COLO668 (cell line): ENCODE measurements at regions not wholly inside any gene's neighbourhood (a gene's known extent, or its start where the extent isn't known, plus 50 kb on each side); places are given as distances from the start of the nearest gene placed in this dataset.
A peak's percentile ranks its signal among the peaks of the same experiment; 100 is the strongest.
"Not testable (repeated sequence)": the region's sequence is repeated elsewhere in the genome, so short reads cannot be mapped to it uniquely, and the experiment has no call there.

ENCODE experiments used
- DNase-seq: peaks from one replicate; lab custom pipeline; 2025; ENCODE audit not compliant: unreplicated experiment; lab: John Stamatoyannopoulos, UW

DNA sequence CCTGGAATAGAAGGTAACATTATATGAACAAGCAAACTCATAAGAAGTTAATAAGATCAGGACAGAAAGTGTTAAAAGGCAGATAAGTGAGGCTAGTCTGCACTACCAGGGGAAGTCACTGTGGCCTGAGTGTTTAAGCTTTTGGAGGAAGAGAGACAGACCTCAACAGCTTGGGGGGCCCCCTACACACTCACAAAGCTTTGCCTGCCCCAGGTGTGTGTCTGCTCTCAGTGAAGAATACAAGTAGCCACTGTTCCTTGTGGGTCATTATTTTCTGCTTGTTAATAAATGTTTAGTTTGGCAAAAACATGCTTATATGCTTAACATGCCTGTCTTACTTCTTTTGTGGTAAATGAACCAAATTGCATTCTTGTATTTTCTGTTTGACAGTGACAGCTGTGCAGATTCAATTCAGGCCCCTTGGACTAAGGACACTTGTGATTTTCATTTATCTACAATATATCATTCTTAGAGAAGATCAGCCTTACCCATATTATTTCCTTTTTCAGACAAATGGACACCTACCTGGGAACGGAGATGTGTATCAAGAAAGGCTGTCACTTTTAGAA, 50.7 kb upstream of the C12orf71 start:
- DNase-seq, result no peak

DNA sequence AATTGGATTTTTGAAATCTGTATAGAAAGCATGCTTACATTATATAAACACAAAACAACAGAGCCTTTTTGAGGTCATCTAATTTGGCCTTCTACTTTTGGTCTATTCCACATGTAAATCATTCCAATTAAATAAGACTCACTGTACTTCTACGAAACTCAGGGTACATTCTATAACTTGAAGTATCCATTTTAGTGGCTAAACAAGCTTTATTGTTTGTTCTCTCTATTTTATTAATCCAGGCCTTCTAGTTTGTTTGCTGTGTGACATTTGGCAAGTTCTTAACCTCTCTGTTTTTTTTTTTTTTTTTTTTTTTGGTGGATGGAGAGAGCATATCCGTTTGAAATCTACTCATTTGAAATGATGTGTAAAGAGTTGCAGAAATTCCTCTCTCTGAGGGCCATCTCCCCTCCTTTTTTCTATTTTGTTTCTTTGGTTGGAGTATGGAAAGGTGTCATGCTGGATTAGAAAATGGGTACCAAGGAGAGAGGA, 58.1 kb upstream of the C12orf71 start:
- no peak for DNase-seq

DNA sequence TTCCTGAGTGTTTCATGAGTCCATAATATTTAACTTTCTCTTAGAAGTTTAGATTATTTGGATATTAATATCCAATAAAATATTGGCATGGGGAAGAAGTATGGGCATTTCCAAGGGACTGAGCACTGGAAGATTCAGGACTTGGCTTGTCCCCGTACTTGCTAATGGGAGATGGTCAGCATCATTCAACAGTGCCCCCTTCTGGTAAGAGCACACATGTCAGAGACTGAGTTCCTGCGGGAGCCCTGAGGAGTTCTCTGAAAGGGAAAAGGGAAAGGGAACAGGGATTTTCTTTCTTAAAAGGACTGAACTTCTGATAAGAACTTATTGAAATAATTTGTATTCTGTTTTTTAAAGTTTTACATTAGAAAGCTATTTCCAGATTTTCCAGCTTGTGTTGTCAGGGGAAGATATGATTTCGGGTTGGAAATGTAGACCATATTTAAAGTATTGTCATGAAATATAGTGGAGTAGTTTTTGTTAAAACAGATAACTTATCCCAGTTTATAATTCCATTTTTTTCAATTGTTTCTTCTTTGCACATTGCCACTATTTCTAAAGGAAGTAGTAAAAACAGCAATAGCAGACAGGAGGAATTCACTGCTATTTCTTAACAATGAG, 59.8 kb upstream of the C12orf71 start:
- DNase-seq, result peak; percentile 32

DNA sequence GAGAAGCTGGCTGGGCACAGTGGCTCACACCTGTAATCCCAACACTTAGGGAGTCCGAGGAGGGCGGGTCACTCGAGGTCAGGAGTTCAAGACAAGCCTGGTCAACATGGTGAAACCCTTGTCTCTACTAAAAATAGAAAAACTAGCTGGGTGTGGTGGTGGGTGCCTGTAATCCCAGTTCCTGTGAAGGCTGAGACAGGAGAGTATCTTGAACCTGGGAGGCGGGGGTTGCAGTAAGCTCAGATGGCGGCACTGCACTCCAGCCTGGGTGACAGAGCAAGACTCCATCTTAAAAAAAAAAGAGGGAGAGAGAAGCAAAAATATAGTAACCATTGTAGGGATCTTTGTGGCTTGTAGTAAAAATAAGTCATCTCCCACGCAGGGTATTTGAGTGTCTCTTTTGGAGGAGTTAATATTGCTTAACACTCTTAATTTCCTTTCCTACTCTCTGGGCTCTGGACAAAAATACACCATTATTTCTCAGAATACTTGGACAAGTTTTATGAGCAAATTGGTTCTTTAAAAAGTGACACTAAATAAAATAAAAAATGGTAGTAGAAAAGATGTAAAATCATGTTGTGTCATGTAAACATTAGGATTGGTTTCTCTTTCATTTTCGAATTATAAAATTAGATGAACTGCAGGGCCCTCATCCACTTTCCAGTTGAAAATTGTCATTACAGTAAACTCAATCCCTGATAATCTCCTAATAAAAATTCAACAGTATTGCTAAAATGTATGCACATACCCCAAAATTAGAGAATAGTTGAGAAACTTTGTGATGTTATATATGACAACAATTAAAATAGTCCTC, 61.1 kb upstream of the C12orf71 start:
- no peak for DNase-seq

GRCh38 chr12:27145725-27146124, 63.3 kb upstream of the C12orf71 start:
- not testable (repeated sequence) for DNase-seq

GRCh38 chr12:27148373-27148772, 66.0 kb upstream of the C12orf71 start:
- no peak for DNase-seq

- no peak for DNase-seq
Observed at GRCh38 chr12:27148791-27149190, 66.4 kb upstream of the C12orf71 start.

DNA sequence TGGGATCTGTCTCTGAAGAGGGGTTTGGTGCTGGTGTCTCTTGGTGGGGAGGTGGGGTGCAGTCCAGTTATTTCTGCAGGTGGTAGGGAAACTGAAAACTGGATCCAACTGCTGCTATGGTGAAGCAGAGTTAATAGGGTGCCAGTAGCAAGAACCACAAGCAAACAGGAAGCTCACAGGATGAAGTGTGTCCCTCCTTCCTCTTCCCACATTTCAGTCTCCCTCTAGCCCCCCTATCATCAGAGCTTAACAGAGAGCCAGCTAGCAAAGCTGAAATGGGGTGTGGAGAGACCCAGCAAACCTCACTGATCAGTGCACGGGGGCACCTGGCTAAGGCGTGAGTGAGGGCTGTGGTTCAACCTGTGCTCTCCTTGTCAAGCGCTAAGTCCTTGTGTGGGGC, 69.1 kb upstream of the C12orf71 start:
- DNase-seq, result no peak

- no peak for DNase-seq
Observed at GRCh38 chr12:27158297-27158696, 75.9 kb upstream of the C12orf71 start.

DNA sequence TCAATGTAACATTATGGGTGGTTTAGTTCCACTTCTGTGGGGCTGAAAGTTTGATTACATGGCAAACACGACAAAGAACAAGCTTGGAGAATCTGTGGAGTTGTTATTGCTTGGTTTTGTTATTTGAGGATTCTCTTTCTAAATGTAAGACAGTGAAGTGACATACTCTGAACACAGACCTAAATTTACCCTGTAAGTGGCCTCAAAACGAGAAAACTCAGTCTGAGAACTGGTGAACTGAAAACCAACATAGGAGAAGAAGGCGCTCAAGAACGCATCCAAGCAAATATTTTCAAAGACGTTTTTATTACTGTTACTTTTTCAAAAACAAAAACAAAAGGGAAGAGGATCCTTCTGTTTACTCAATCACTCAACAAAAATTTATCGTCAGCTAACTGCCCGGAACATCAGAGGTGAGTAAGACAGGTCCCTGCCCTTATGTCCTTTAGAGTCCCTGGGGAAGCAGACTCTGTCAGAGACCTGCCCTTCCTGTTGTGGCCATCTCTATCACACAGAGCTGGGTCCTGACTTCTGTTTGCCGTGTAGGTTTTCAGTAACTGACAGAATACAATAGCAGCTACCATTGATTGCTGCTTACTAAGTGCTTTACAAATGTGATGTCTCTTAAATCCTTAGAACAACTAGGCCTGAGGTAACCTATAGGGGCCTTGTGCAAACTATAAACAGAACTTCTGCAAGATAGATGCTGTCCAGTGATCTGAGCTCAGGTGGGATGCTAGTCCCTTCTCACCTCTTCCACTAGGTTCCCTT, 79.3 kb upstream of the C12orf71 start:
- DNase-seq, result peak; percentile 5

- DNase-seq, result no peak
Observed at GRCh38 chr12:27162229-27162537, 79.8 kb upstream of the C12orf71 start.

DNA sequence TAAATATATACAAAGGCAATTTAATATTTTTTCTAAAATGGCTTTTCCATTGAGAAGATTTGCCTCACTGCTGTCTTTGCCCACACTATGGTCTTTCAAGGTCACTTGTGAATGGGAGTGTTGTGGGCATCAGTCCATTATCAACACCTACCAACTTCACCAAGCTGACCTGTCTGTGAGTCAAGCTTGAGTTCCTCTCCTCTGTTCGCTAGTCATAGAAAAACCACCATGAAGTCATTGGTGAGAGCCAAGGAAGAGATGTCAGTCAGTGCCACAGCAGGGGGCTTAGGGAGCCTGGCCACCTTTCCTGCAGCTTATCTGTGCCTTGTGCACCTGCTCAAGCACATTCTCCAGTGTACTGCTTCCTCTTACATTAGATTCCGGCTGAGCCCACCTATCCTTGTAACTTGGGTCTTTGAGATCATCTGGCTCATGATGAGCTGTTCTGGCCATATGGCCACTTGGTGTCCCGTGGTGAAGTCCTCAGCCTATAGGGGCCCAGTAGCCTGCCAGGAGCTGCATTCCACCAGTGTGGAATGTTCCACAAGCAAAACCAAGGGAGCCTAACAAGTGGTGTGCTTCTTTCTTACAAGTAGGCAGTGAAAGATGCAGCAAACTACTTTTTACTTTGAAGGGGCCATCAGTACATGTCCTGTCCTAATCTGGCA, 80.8 kb upstream of the C12orf71 start:
- no peak for DNase-seq

DNA sequence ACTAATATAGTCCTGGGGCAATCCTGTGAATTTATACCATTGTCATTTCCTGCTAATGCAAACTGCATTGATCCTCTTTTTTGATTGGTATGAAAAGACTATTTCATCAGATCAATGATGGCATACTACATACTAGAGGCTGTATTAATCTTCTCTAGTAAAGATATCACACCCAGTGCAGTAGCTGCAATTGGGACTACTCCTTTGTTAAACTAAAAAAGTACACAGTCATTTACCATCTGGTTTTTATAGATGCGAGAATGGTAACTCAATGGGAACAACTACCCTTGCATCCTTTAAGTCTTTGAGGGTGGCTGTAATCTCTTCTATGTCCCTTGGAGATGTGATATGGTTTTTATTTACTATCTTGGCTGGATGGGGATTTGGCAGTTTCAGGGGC, 80.2 kb upstream of the STK38L start:
- no peak for DNase-seq

DNA sequence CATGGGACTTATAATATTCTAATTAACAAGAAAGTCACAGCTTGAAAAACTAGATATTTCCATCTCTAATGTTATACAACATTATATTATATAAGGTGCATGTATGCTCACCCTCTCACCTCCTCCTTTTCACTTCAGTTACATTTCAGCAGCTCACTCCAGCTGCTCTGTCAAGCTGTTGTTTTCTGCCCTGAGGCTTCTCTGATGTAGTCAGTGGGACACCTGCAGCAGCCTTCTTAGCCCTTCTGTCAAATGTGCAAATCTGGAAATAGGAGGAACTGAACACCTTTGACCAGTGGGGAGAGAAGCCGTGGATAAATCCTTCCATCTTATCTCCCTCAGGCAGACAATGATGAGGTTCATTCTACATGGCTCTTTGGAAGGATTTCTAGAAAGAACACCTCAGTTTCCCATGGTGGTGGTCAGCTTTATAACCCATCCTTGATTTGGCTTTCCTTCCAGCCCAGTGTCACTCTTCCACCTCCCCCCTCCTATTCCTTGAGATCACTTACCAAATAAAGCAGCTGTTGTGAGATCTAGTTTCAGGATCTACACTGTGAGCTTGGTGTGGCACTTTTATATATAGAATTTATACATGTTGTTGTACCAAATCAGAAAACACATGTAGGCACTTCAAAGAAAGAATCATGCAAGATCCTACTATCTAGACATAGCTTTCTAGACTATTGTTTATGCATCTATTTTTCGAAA, 79.6 kb upstream of the STK38L start:
- DNase-seq, result no peak

DNA sequence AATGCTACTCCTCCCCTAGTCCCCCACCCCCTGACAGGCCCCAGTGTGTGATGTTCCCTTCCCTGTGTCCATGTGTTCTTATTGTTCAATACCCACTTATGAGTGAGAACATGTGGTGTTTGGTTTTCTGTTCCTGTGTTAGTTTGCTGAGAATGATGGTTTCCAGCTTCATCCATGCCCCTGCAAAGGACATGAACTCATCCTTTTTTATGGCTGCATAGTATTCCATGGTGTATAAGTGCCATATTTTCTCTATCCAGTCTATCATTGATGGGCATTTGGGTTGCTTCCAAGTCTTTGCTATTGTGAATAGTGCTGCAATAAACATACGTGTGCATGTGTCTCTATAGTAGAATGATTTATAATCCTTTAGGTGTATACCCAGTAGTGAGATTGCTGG, 78.1 kb upstream of the STK38L start:
- not testable (repeated sequence) for DNase-seq

DNA sequence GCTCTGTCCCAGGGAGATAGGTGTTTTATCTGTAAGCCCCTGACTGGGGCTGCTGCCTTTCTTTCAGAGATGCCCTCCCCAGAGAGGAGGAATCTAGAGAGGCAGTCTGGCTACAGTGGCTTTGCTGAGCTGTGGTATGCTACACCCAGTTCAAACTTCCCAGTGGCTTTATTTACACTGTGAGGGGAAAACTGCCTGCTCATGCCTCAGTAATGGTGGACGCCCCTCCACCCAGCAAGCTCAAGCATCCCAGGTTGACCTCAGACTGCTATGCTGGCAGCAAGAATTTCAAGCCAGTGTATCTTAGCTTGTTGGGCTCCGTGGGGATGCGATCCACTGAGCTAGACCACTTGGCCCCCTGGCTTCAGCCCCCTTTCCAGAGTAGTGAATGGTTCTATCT, 72.6 kb upstream of the STK38L start:
- DNase-seq, result not testable (repeated sequence)

DNA sequence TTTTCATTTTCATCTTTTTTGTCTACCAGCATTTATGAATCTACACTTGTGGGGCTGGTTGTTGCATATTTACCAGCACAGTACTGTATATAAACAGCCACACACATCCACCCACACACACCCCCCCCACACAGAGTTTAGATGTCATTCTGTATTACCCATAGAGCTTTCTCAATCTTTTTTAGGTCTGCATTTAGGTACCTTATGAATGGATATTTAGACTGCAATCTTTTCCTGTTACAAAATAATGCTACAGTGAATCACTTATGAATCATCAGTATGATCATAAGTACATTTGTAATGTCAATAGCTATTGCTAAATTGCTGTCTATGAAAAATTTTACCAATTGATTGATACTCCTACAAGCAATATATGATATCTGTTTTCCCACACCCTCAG, 67.3 kb upstream of the STK38L start:
- no peak for DNase-seq

GRCh38 chr12:27177706-27178105, 66.4 kb upstream of the STK38L start:
- no peak for DNase-seq

- DNase-seq, result no peak
Observed at GRCh38 chr12:27178255-27178654, 65.8 kb upstream of the STK38L start.

DNA sequence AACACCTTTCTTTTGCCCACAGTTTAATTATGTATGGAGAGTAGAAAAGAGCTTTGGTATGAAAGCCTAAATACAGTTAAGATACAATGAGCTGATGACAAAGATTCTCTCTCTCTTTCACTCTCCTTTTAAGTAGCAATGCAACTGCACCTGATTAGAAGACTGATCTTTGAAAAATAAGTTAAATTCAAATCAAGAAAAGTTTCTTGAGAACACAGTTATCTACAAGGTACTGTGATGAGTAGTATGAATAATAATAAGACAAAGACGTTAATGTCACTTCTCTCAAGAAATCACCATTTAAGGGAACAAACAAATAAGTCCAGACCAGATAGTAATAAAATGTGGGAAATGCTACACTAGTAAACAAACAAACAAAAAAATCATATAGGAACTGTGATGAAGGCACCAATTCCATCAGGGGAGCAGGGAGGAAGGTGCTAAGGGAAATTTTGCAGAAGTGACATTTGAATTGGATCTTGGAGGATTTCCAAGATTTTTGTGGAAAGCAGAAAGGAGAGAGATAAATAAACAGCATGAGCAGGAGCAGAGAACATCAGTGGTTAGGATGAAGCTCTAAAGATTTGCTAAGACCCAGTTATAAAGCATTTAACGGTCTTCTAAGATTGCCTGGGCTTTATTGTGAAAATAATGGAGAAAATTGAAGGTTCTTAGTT, 65.2 kb upstream of the STK38L start:
- DNase-seq, result no peak
